HG03575 (cell line): ENCODE measurements at regions not wholly inside any gene's neighbourhood (a gene's known extent, or its start where the extent isn't known, plus 50 kb on each side); places are given as distances from the start of the nearest gene placed in this dataset.
"Not testable (repeated sequence)": the region's sequence is repeated elsewhere in the genome, so short reads cannot be mapped to it uniquely, and the experiment has no call there.

Source experiments
- ATAC-seq: cut with Tn5 transposase; IDR thresholded peaks from one replicate; pipeline ENCODE4 v1.9.1; 2021; ENCODE audit not compliant: unreplicated experiment, insufficient number of reproducible peaks, low FRiP score; ENCODE audit errors: extremely low read depth

DNA sequence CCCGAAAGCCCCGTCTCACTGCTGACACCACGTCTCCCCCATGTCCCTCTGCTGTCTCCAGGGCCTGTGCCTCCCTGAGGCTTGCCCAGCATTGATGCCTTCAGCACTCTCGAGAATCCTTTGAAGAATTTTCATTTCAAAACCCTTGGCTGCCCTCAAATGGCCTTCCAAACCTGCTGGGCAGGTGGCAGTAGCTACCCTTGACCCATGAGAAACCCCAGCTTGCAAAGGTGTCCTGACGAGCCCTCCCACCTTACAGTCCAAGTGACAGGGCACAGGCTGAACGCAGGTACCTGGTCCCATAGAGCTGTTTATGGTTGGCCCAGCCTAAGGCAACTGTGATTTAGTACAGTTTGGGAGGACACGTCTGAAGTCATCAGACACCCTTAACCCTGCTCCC is 97.2 kb upstream of the SPIN1 start:
- no peak for ATAC-seq

DNA sequence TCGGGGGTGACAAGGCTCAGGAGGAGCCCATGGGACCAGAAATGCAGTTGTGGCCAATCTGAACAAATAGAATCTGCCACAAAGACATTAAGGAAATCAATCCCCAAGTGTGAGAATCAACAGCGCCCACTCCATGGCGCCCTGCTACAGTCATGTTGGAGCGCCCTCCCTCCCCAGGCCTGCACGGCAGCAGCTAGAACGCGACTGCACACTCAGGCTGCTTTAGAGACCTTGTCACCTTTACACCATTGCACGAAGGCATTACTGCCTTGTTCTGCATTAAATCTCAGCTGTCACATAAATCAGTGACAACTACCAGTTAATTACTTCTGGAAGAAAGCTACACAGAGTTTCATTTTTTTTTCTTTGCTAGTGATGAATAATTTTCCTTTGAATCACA is 98.7 kb upstream of the SPIN1 start:
- ATAC-seq = no peak

DNA sequence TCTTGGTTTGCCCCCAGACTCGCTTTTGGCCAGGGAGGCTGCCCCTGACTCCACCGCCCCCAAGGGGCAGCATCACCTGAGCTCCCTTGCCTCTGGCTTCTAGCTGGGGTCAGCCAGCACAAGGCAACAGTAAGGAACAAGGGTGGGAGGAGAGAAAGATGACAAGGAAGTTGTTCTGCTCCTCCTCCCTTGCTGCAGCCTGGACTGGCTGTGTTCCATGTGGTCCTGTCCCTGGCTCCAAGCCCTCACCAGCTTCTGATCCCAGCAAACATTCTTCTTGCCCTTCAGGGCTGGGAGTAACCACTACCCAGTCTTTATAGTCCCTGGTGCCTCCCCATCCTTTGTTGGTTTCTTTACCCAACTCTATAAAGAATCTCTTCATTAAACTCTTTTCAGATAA is 100.3 kb upstream of the SPIN1 start:
- no peak for ATAC-seq

DNA sequence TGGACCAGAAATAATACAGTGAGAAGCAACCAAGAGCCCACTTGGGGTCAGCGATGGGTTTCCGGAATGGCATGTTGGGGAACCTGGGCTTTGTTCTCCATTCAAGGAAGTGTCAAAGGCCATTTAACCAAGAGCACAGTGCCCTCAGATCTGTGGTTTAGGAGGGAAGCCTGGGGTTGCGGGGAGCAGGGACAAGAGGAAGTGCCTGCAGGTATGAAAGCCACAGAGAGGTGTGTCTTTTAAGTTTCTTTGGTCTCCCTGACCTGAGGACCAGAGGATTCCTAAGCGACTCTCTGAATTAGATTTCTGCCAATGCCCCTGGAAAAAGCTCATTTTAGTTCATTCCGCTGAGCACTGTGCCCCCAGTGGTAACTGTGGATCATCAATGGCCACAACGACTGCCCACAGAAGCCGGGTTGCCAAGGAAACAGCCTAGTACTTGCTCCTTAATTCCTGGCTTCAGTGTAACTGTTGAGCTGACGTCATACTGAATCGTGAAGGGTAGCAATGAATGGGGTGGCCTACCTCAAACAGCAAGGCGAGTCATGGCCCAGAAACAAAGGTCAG is 107.3 kb upstream of the SPIN1 start:
- ATAC-seq = no peak

DNA sequence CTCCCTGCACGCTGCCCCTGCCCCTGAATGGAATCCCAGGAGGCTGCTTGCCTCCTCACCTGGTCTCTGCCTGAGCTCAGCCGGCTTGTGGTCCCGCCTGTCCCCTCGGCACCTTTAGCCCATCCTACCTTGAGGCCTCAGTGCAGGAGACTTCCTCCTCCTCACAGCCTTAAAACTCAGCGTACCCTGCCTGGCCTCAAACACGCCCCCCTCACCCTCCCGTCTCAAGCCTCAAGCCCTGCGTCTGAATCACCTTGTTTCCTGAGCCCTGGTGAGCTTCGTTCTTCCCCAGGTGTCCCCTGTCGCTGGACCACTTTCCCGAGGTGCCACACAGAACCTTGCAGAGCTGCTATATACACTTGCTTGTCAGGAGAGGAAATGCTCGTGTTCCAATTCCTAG is 110.2 kb upstream of the SPIN1 start:
- ATAC-seq = no peak

DNA sequence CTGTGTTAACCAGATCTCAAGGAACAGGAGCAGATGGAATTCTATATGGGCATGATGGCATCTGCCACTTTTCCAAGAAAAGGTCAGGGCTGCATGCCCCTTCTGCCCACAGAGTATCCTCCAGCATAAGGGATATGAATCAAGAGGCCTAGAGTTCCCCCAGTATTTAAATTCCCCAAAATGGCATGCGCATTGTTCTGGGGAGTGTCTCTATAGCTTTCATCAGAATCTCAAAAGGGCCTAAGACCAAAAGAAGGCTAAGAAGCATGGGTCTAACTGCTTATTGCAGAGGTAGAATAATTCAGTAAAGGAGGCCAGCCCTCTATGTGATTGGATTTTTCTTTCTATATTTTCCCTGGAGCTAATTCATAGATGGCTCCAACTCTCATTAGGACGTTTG is 114.2 kb upstream of the SPIN1 start:
- no peak for ATAC-seq

DNA sequence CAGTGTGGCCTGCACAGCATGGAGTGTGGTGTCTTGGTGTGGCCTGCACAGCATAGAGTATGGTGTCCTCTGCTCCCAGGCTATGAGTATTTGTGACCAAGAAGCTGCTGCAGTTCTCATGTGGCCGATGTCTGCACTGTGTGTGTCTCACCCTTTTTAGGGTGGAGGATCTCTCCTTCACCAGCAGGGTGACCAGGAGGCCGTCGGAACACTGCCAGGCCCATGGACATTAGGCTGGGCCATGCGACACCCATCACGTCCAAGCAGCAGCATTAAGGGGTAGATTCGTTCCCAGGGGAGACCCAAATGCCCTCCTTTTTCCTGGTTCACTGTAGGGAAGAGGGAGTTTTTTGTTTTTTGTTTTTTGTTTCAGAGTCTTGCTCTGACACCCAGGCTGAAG is 115.3 kb upstream of the SPIN1 start:
- no peak for ATAC-seq

DNA sequence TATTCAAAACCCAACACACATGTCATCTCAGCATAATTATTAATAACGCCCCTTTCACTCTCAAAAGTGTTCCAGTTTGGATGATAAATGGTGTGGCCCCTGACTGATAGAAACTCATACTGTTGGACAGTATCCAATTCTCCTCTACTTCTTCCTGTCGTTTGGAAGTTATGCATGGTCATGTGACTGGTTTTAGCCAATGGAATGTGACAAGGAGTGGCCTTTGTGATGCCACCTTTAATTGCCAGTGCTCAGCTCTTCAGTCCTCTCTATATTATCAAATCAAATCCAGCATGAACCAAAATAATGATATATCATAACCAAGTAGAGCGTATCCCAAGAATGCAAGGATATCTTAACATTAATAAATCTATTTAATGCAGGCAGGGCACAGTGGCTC is 117.8 kb upstream of the SPIN1 start:
- ATAC-seq = no peak

DNA sequence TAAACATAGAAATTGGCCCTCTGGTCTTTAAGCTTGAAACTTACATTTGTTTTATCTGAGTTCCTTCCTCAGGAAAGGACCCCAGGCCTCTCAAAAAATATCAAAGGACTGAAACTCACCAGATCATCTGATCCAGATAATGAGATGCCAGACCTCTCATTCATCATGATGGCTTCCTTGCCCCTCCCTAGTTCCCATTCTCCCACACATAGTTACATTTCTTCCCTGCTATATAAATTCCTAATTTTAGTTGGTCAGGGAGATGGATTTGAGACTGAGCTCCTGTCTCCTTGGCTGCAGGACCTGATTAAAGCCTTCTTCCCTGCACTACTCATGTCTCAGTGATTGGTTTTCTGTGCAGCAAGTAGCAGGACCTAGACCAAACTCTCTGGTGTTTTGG is 119.4 kb upstream of the SPIN1 start:
- no peak for ATAC-seq

DNA sequence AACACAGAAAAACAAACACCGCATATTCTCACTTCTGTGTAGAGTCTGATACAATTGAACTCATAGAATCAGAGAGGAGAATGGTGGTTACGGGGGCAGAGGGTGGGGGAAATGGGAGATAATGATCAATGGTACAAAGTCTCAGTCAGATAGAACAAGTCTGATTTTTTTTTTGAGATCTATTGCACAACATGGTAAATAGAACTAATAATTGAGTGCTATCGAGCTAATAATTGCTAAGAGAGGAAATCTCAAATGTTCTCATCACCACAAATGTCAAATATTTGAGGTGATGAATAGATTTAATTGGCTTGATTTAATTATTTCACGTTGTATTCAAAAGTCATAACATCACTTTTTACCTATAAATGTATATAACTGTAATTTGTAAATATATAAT is 121.0 kb upstream of the SPIN1 start:
- no peak for ATAC-seq

DNA sequence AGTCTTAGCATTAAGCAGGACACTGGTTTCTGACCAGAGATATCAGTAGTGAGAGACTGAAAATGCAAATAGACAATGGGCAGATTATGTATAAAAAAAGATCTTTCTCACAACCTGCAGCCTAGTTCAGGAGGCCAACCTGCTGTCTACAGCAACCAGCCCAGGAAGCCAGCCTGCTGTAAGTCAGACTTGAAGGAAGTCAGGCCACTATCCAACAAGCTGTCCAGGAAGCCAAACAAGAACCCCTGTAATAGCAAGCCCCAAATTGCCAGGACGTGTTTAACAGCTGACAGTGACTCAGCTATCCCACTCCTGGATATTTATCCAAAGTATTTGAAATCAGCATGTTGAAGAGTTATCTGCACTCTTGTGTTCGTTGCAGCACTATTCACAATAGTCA is 121.8 kb upstream of the SPIN1 start:
- ATAC-seq = no peak

DNA sequence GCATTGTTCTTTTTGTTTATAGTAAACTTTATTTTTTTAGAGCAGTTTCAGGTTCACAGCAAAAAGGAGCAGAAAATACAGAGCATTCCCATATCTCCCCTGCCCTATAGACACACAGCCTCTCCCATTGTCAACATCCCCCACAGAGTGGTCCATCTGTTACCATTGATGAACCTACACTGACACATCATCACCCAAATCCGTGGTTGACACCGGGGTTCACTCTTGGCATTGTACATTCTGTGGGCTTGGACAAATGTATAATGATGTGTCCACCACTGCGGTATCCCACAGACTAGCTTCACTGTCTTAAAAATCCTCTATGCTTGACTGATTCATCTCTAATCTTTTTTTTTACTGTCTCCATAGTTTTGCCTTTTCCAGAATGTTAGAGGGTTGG is 120.7 kb upstream of the SPATA31C2 start:
- no peak for ATAC-seq

DNA sequence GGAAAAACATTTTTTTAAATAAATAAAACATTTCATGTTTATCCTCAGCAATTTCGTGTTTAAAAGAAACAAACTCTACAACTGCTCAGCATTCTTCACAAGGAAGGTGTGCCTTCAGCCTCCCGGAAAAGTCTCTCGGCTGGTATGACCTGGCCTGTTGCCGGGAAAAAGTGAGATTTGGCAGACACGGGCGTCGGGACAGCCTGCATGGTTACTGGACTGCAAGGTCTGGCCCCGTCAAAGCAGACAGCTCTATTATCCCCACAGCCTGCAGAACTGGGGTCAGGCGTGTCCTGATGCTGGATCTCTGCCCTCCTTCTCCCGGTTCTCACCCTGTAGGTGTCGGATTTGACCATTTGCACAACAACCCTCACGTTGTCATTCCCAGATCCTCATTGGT is 120.3 kb upstream of the SPATA31C2 start:
- no peak for ATAC-seq

DNA sequence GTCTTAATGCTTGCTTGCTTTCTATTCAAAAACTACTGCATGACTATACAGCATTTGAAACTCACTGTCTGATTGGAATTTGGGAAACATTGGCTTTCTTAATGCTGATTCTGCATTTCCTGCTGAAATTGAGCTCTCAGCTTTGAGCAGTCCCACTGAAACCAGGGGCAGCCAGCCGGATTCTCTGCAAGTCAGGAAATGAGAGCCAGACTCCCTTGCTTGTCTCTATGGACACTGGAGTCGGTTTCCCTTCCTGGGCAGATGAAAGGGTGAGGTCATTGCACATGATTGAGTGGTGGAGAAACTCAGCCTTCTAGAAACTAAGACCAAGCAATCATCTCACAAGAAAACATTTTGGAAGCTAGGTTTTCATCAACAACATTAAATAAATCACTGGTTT is 119.7 kb upstream of the SPATA31C2 start:
- no peak for ATAC-seq

DNA sequence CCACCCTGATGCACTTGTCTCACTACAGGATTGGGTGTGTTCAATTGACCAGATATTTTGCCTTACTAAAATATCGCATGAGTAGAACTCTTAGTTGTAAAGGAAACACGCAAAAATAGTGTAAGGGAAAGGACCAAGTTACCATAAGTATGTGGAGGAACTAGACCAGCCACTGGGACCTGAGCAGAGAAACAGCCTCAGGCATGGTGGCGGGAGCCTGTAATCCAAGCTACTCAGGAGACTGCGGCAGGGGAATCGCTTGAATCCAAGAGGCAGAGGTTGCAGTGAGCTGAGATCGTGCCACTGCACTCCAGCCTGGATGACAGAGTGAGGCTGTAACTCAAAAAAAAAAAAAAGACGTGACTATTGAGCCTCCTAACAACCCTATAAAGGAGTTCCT is 117.9 kb upstream of the SPATA31C2 start:
- ATAC-seq = no peak

DNA sequence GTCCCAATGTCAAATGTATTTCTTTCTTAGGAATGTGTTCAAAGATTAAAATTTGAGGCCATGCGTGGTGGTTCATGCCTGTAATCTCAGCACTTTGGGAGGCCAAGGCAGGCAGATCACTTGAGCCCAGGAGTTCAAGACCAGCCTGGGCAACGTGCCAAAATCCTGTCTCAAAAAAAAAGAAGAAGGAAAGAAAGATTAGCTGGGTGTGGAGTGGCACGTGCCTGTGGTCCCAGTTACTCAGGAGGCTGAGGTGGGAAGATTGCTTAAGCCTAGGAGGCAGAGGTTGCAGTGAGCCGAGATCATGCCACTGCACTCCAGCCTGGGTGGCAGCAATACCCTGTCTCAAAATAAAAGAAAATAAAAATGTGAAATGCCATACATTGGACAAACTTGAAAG is 117.5 kb upstream of the SPATA31C2 start:
- ATAC-seq = not testable (repeated sequence)

DNA sequence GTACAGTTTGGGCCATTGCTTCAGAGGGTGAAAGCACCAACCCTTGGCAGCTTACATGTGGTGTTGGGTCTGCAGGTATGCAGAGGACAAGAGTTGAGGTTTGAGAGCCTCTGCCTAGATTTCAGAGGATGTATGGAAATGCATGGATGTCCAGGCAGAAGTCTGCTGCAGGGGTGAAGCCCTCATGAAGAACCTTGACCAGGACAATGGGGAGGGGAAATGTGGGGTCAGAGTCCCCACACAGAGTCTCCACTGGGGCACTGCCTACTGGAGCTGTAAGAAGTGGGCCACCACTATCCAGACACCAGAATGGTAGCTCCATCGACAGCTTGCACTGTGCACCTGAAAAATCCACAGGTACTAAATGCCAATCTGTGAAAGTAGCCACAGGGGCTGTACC is 113.6 kb upstream of the SPATA31C2 start:
- no peak for ATAC-seq

DNA sequence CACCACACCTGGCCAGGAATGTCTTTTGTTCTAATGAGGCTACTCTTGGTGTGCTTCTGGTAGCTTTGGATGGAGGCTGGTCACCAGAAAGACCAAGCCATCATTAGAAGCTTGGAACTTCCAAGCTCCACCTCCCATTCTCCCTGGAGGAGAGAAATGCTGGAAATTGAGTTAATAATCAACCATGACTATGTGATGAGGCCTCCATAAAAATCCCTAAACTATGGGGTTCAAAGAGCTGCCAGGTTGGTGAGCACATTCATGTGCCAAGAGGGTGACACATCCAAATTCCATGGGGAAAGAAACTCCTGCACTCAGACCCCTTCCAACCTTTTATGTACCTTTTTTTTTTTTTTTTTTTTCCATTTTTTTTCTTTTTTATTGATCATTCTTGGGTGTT is 105.5 kb upstream of the SPATA31C2 start:
- no peak for ATAC-seq

DNA sequence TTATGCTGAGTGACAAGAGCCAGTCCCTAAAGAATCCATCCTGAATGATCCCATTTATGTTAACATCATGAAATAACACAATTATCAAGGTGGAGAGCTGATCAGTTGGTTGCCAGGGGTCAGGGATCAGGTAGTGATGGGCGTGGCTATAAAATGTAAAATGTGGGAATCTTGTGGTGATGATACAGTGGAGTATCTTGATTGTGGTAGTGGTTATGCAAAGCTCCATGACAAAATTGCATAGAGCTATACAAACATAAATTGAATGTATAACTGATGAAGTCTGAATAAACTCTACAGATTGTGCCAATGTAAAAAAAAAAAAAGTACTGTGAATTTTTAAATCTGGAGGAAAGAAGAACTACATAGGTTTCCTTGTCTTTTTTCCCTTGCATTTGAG is 104.6 kb upstream of the SPATA31C2 start:
- no peak for ATAC-seq

DNA sequence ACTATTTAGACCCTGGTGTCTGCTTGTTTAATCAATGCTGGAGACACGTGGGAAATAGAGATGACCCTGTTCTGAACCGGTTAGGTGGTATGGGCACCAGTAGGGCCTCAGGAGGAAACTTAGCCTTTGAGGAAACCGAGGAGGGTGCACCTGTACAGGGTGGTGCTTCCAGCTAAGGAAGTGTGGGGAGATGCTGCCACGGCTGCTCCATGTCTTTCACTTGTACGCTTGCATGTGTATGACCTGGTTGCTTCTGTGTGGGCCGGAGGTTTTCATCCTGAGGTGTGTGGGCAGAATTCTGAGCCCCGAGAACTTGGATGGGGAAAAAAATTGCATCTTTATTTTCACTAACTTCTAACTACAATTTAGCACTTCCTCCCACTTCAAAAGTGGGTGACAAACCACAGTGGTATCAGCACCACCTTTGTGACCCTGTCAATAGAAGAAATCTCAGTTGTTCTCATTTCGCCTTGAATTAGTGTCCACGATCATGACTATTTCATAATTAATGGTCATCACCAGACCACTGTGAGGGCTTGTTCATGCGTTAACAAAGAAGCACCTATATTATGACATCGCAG is 99.8 kb upstream of the SPATA31C2 start:
- ATAC-seq = no peak

DNA sequence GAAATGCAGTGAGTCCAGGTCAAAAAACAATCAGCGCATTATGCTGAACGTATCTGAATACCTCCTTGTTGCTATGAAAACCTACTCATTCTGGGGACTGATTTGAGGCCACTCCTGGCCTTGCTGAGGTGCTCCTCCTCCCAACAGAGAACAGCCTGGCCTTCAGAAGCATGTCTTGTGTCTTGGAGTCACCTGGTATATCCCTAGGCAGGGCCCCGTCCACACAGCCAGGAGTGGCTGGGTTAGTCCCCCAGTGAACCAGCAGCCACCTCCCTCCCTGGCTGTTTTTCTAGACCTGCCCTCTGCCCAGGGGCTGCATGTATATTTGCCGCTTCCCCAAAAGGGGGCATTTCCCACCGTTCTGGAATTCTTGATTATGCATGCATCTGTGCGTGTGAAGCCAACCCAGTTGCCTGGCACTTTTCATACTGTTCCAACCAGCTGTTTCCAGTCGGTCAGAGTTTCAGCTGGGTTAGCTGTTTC is 99.2 kb upstream of the SPATA31C2 start:
- no peak for ATAC-seq
